HepG2 (cell line): ENCODE measurements at regions not wholly inside any gene's neighbourhood (a gene's known extent, or its start where the extent isn't known, plus 50 kb on each side); places are given as distances from the start of the nearest gene placed in this dataset.

Source experiments
- ATAC-seq: fragments of 200-7000 bp; cut with Tn5 transposase; 3 replicates; pipeline ENCODE4 v1.9.1; 2020; ENCODE audit warnings: mild to moderate bottlenecking, moderate library complexity
- BruUV-seq: library from RNA; stranded (reverse); fragments of 400-500 nt; replicated peaks from 2 replicates; lab custom pipeline; 2021; lab: Mats Ljungman, UMichigan
- CTCF ChIA-PET: fragments of 300-600 bp; formaldehyde crosslinking; extraction: SDS; loops from one replicate; lab custom pipeline; 2021; ENCODE audit warnings: low total read pairs, inconsistent platforms, low intra/inter-chr PET ratio; lab: Yijun Ruan, JAX
- POLR2A ChIA-PET: fragments of 350-600 bp; sonication (Branson Sonifier 250); formaldehyde crosslinking; loops from one replicate; lab custom pipeline; 2020; ENCODE audit warnings: antibody characterized with exemption, inconsistent platforms; lab: Yijun Ruan, JAX
- DNase-seq: peaks from one replicate; pipeline ENCODE4 v3.0.0-alpha.2; 2015; ENCODE audit warnings: low spot score
- FAIRE-seq: peaks from 3 replicates; lab custom pipeline; 2011; peaks lifted over from hg19 to GRCh38; lab: Jason Lieb, UNC
- H2AFZ ChIP-seq: one replicate; pipeline ENCODE4 v1.6.1; 2011; ENCODE audit warnings: low read length, inconsistent platforms
- H3K27ac ChIP-seq: fragments of 300-600 bp; 3 replicates; pipeline ENCODE4 v1.8.0; 2011; ENCODE audit warnings: mixed run types, mild to moderate bottlenecking, mixed read lengths, low read length, inconsistent platforms; ENCODE audit not compliant: insufficient read depth; ENCODE audit errors: extremely low read length
- H3K27me3 ChIP-seq, 2 experiments: fragments of 200-600 bp in 1 of 2; 2 replicates in 1 of 2; 3 replicates in 1 of 2; pipeline versions ENCODE4 v1.6.0 to v1.8.0; 2011; ENCODE audit warnings: low read length in 2 of 2, mild to moderate bottlenecking in 2 of 2, moderate library complexity in 2 of 2, inconsistent platforms in 1 of 2; ENCODE audit not compliant: insufficient read depth in 2 of 2, control insufficient read depth in 1 of 2
- H3K36me3 ChIP-seq, 2 experiments: fragments of 200-600 bp in 1 of 2; replicated peaks in 1 of 2; 2 replicates in 1 of 2; 3 replicates in 1 of 2; pipeline versions ENCODE4 v1.5.1 to v1.8.0; 2011; ENCODE audit warnings: low read length in 2 of 2, inconsistent platforms in 1 of 2; ENCODE audit not compliant: insufficient read depth in 2 of 2, control insufficient read depth in 1 of 2
- H3K4me1 ChIP-seq: 2 replicates; pipeline ENCODE4 v1.5.1; 2012; ENCODE audit warnings: low read length, inconsistent platforms; ENCODE audit not compliant: insufficient read depth
- H3K4me2 ChIP-seq: 2 replicates; pipeline ENCODE4 v1.6.0; 2011; ENCODE audit warnings: low read depth, low read length, inconsistent platforms
- H3K4me3 ChIP-seq, 3 experiments: fragments of 200-600 bp in 1 of 3; sonication (generic), shearing (Covaris generic) in 1 of 3; replicated peaks in 1 of 3; 2 replicates each; pipeline ENCODE4 v1.5.1; 2011 to 2016; ENCODE audit warnings: low read length in 3 of 3, inconsistent platforms in 2 of 3, low read depth in 2 of 3, mild to moderate bottlenecking in 2 of 3, control low read depth in 1 of 3, mixed read lengths in 1 of 3; ENCODE audit not compliant: insufficient read depth in 1 of 3
- H3K79me2 ChIP-seq: one replicate; pipeline ENCODE4 v1.6.1; 2011; ENCODE audit warnings: low read length, inconsistent platforms; ENCODE audit not compliant: insufficient read depth
- H3K9ac ChIP-seq: 2 replicates; pipeline ENCODE4 v1.6.0; 2011; ENCODE audit warnings: mild to moderate bottlenecking, low read depth, low read length, inconsistent platforms; ENCODE audit not compliant: insufficient read depth
- H3K9me3 ChIP-seq: 2 replicates; pipeline ENCODE4 v1.5.1; 2012; ENCODE audit warnings: mild to moderate bottlenecking, low read length
- H4K20me1 ChIP-seq: 2 replicates; pipeline ENCODE4 v1.6.0; 2011; ENCODE audit warnings: inconsistent platforms, mild to moderate bottlenecking, low read length, moderate library complexity; ENCODE audit not compliant: insufficient read depth
- ARID5B ChIP-seq: IDR thresholded peaks from 2 replicates; pipeline ENCODE4 v1.4.0; 2020; ENCODE audit warnings: mild to moderate bottlenecking, missing genetic modification reagents
- CBFB ChIP-seq: sonication (generic); formaldehyde crosslinking; IDR thresholded peaks from 2 replicates; pipeline ENCODE4 v1.4.0; 2020; ENCODE audit warnings: missing genetic modification reagents
- ETV6 ChIP-seq: sonication (generic); formaldehyde crosslinking; conservative IDR thresholded peaks from 2 replicates; pipeline ENCODE4 v1.4.0; 2020; ENCODE audit warnings: missing genetic modification reagents
- FOSL2 ChIP-seq: sonication (generic); formaldehyde crosslinking; IDR thresholded peaks from 2 replicates; pipeline ENCODE4 v1.4.0; 2020; ENCODE audit warnings: missing genetic modification reagents
- KDM5A ChIP-seq: fragments of 200-600 bp; sonication (generic); IDR thresholded peaks from 2 replicates; pipeline ENCODE4 v1.7.0; 2018; ENCODE audit warnings: antibody characterized with exemption, mild to moderate bottlenecking, low read length, borderline replicate concordance
- MLX ChIP-seq: IDR thresholded peaks from 2 replicates; pipeline ENCODE4 v1.6.1; 2016
- MNT ChIP-seq: fragments of 450-650 bp; IDR thresholded peaks from 2 replicates; pipeline ENCODE4 v1.6.1; 2016
- TFAP4 ChIP-seq: sonication (generic); IDR thresholded peaks from 2 replicates; pipeline ENCODE4 v1.6.1; 2016; ENCODE audit warnings: low read depth, borderline replicate concordance
- TFE3 ChIP-seq: IDR thresholded peaks from 2 replicates; pipeline ENCODE4 v1.6.1; 2016
- ZNF609 ChIP-seq: sonication (generic); formaldehyde crosslinking; IDR thresholded peaks from 2 replicates; pipeline ENCODE4 v1.4.0; 2020; ENCODE audit warnings: mild to moderate bottlenecking, missing genetic modification reagents, borderline replicate concordance
- WGBS: methylation state at CpG from one replicate; pipeline ENCODE4 v1.1.6; 2017; ENCODE audit warnings: low lambda C conversion rate; 5-methylcytosine and 5-hydroxymethylcytosine counted together
- in situ Hi-C: cut with HindIII; loops from 2 replicates; pipeline ENCODE4 v1.10.0; 2017; ENCODE audit warnings: low pct_unique_long_range_greater_than_20kb; ENCODE audit not compliant: extremely low pct_ligation_motif_present
- intact Hi-C: fragments of 100-400 bp; cut with micrococcal nuclease; formaldehyde crosslinking; loops from one replicate; pipeline ENCODE4 v1.10.0; 2022; ENCODE audit not compliant: unreplicated experiment

GRCh38 chr3:182148360-182148759, 436.6 kb downstream of the SOX2 start:
- no peaks in the 10 kb centered on the region for H3K79me2 ChIP-seq
- in situ Hi-C loops (no loop called here), intact Hi-C loops (no loop called here)
- H3K4me2 ChIP-seq = no peak overlapping the region
- H3K36me3 ChIP-seq = no peaks in the 10 kb centered on the region
- no peak overlapping the region for H2AFZ ChIP-seq
- WGBS = 0% methylated on average over 3 of the region's 3 CpGs
- ChIA-PET CTCF (no interaction called here), POLR2A (interaction anchor here (0.8 kb wide), 1 partner anchor 64 kb away, joined by 3 read pairs; no protein-coding TSS in a partner anchor)
- DNase-seq (peak; percentile 80), FAIRE-seq (no peak), ATAC-seq (no peak)
- no peak overlapping the region for H3K4me3 ChIP-seq
- no peak overlapping the region for H3K9ac ChIP-seq
- H3K27ac ChIP-seq = no peak overlapping the region
- no peaks in the 10 kb centered on the region; a peak in 1 of 5 replicates for H3K27me3 ChIP-seq
- no peaks in the 10 kb centered on the region for H3K9me3 ChIP-seq
- H3K4me1 ChIP-seq = peaks cover 15% of the 10 kb centered on the region
- BruUV-seq = no TSS peak
- no peaks in the 10 kb centered on the region for H4K20me1 ChIP-seq
- TF ChIP-seq ARID5B (CRISPR knock-in tag) = peak; percentile 49
- TF ChIP-seq MNT = 0 out of 2 replicates have a peak, but pooled peaks have one; percentile 7
- TF ChIP-seq ZNF609 (CRISPR knock-in tag) = no peak
- TF ChIP-seq TFAP4 = no peak
- peak; percentile 87 for TF ChIP-seq CBFB (CRISPR knock-in tag)
- no peak for TF ChIP-seq ETV6 (CRISPR knock-in tag)
- peak; percentile 69 for TF ChIP-seq TFE3 (CRISPR knock-in tag)
- no peak for TF ChIP-seq KDM5A
- TF ChIP-seq FOSL2 (CRISPR knock-in tag) = peak; percentile 51
- TF ChIP-seq MLX (CRISPR knock-in tag) = peak; percentile 60; the same call in 1 of the 2 replicates
